ENCODE measurements at regions not wholly inside any gene's neighbourhood (a gene's known extent, or its start where the extent isn't known, plus 50 kb on each side); places are given as distances from the start of the nearest gene placed in this dataset.

- no peak overlapping the region for H3K4me3 ChIP-seq (ENCODE audit: severe bottlenecking)
- TF ChIP-seq, protein P1, sequence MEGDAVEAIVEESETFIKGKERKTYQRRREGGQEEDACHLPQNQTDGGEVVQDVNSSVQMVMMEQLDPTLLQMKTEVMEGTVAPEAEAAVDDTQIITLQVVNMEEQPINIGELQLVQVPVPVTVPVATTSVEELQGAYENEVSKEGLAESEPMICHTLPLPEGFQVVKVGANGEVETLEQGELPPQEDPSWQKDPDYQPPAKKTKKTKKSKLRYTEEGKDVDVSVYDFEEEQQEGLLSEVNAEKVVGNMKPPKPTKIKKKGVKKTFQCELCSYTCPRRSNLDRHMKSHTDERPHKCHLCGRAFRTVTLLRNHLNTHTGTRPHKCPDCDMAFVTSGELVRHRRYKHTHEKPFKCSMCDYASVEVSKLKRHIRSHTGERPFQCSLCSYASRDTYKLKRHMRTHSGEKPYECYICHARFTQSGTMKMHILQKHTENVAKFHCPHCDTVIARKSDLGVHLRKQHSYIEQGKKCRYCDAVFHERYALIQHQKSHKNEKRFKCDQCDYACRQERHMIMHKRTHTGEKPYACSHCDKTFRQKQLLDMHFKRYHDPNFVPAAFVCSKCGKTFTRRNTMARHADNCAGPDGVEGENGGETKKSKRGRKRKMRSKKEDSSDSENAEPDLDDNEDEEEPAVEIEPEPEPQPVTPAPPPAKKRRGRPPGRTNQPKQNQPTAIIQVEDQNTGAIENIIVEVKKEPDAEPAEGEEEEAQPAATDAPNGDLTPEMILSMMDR (IDR thresholded peaks at IDR 0.05; ENCODE audit: poor library complexity, severe bottlenecking) = no peak
These were observed 134.4 kb upstream of the SMYD2 start for GRCh38 chr1:214146523-214146922.

DNA sequence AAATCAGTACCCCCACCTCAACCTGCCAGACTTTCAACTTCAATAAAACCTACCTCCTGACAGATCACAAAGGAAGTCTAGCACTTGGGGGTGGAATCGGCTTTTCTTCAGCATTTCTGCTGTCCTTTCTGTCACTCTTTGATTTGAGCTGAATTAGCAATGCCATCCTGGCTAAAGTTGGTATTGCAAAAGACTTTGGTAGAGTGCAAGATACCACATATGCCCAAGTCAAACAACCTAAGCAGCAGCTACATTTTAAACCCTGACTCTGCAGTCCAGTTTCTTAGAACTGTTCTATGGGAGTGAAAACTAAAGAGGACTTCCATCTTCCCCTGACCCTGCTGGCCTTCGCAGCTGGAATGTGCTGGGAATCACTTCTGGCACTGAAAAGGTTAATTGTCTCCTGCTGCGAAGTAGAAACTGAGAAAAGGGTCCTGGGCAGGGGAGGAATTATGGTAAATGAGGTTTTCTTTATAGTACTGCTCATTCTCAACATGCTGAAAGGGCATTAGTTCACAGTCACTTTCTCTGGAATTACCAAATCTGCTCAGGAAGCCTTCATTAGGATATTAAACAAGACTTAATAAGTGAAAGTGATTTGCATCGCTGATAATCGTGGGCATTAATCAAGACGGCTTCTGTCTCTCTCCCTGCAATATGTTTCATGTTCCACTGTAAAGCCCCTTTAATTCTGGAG is 126.2 kb upstream of the SMYD2 start:
- no peak for DNase-seq (ENCODE audit: low spot score)
- no peaks in the 10 kb centered on the region for H3K4me1 ChIP-seq (ENCODE audit: insufficient read depth, poor library complexity, severe bottlenecking)
- no peaks in the 10 kb centered on the region for H3K9me3 ChIP-seq (ENCODE audit: severe bottlenecking)
- TF ChIP-seq, protein P1 (IDR thresholded peaks at IDR 0.05; ENCODE audit: poor library complexity, severe bottlenecking) = no peak
- ATAC-seq (ENCODE audit: low read depth) = no peak
- no peaks in the 10 kb centered on the region for H3K36me3 ChIP-seq (ENCODE audit: low read depth)
- no peak overlapping the region for H3K27ac ChIP-seq (ENCODE audit: poor library complexity, severe bottlenecking)
- no peak overlapping the region for H3K4me3 ChIP-seq (ENCODE audit: severe bottlenecking)
- no peaks in the 10 kb centered on the region for H3K27me3 ChIP-seq (ENCODE audit: insufficient read depth, poor library complexity, severe bottlenecking)

More at GRCh38 chr1:214146523-214146922, 134.4 kb upstream of the SMYD2 start:
- no peaks in the 10 kb centered on the region for H3K27me3 ChIP-seq (ENCODE audit: insufficient read depth, poor library complexity, severe bottlenecking)
- H3K4me1 ChIP-seq (ENCODE audit: insufficient read depth, poor library complexity, severe bottlenecking) = no peaks in the 10 kb centered on the region
- DNase-seq (ENCODE audit: low spot score) = no peak
- no peak; the same call in 2 of the 3 replicates for ATAC-seq (ENCODE audit: low read depth)
- no peaks in the 10 kb centered on the region for H3K36me3 ChIP-seq (ENCODE audit: low read depth)
- no peak overlapping the region for H3K27ac ChIP-seq (ENCODE audit: poor library complexity, severe bottlenecking)
- H3K9me3 ChIP-seq (ENCODE audit: severe bottlenecking) = no peaks in the 10 kb centered on the region

- Histone ChIP-seq H3K4me3 (ENCODE audit: severe bottlenecking) (no peak overlapping the region), H3K27ac (ENCODE audit: poor library complexity, severe bottlenecking) (no peak overlapping the region), H3K27me3 (ENCODE audit: insufficient read depth, poor library complexity, severe bottlenecking) (no peaks in the 10 kb centered on the region), H3K36me3 (ENCODE audit: low read depth) (no peaks in the 10 kb centered on the region), H3K9me3 (ENCODE audit: severe bottlenecking) (no peaks in the 10 kb centered on the region), H3K4me1 (ENCODE audit: insufficient read depth, poor library complexity, severe bottlenecking) (no peaks in the 10 kb centered on the region)
- TF ChIP-seq, protein P1 (IDR thresholded peaks at IDR 0.05; ENCODE audit: poor library complexity, severe bottlenecking) = no peak
- DNase-seq (ENCODE audit: low spot score) (no peak), ATAC-seq (ENCODE audit: low read depth) (no peak)
These were observed 124.9 kb upstream of the SMYD2 start for GRCh38 chr1:214155987-214156625.

DNA sequence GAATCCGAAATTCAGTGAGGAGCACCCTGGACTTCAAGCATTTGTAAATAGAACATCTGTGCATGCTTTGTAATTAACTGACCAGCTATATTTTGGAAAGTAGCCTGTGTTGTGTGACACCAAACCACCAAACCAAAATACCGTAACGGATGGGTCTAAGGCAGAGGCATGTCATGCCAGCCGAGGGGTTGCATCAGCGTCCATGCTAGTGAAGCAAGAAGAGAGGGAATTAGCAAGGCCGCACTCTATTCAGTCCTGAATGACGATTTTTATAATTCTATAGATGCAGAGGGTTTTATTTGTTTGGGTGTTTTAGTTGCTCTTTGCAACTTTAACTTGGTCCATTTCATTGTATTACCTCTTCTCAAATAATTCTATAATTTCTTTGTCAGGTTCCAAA is 116.8 kb upstream of the SMYD2 start:
- Histone ChIP-seq H3K4me3 (ENCODE audit: severe bottlenecking) (no peak overlapping the region), H3K9me3 (ENCODE audit: severe bottlenecking) (no peaks in the 10 kb centered on the region), H3K4me1 (ENCODE audit: insufficient read depth, poor library complexity, severe bottlenecking) (no peaks in the 10 kb centered on the region), H3K27ac (ENCODE audit: poor library complexity, severe bottlenecking) (no peak overlapping the region), H3K36me3 (ENCODE audit: low read depth) (no peaks in the 10 kb centered on the region), H3K27me3 (ENCODE audit: insufficient read depth, poor library complexity, severe bottlenecking) (no peaks in the 10 kb centered on the region)
- TF ChIP-seq, protein P1 (IDR thresholded peaks at IDR 0.05; ENCODE audit: poor library complexity, severe bottlenecking) = no peak
- DNase-seq (ENCODE audit: low spot score) (no peak), ATAC-seq (ENCODE audit: low read depth) (no peak)

DNA sequence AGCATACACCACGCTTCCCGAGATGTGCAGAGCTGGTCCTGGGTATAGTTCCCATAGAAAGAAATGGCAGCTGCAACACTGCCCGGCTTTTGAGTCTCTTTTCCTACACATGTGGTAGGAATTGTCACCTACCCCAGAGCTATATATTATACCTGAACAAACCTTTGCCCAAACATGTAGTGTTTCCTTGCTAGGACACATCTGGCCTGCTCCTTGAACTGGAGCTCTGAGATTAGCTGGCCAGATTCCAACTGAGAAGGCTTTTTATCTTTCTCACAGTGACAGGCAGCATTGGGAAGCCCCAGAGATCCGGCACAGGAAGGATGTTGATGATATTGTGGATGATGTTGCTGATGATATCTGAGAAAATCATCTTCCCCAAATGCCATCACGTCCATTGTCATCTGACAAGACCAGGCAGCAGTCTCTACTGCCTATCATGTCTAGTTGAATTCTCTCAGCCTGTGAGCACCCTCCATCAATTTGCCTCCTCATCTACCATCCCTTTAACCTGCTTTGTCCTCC is 115.0 kb upstream of the SMYD2 start:
- Histone ChIP-seq H3K27ac (ENCODE audit: poor library complexity, severe bottlenecking) (no peak overlapping the region), H3K27me3 (ENCODE audit: insufficient read depth, poor library complexity, severe bottlenecking) (no peaks in the 10 kb centered on the region), H3K4me3 (ENCODE audit: severe bottlenecking) (no peak overlapping the region), H3K4me1 (ENCODE audit: insufficient read depth, poor library complexity, severe bottlenecking) (no peaks in the 10 kb centered on the region), H3K9me3 (ENCODE audit: severe bottlenecking) (no peaks in the 10 kb centered on the region), H3K36me3 (ENCODE audit: low read depth) (no peaks in the 10 kb centered on the region)
- DNase-seq (ENCODE audit: low spot score) = no peak
- TF ChIP-seq, protein P1 (IDR thresholded peaks at IDR 0.05; ENCODE audit: poor library complexity, severe bottlenecking) = no peak
- ATAC-seq (ENCODE audit: low read depth) = no peak
